ENCODE measurements at regions not wholly inside any gene's neighbourhood (a gene's known extent, or its start where the extent isn't known, plus 50 kb on each side); places are given as distances from the start of the nearest gene placed in this dataset.

DNA sequence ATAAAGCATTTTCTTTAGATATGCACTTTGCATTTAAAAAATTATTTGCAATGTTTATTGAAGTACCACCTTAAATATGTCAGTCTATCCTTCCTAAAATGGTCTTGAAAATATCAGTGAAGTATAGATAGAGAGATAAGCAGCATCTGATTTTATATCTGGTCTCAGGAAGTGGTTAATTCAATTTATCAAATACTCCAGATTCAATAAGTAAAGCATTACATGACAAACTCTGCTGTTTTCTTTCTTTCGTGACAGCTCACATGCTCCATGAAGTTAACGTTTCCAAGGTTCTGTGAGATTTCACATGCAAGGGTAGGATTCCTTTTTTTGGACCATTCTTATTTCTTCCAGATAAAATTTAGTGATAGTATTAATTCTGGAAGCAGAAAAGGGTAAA is 775.4 kb upstream of the ROBO1 start:
- no peak for TF ChIP-seq CTCF (IDR thresholded peaks at IDR 0.05)
- TF ChIP-seq POLR2A (IDR thresholded peaks at IDR 0.05): no peak
- no peak for TF ChIP-seq POLR2AphosphoS5 (IDR thresholded peaks at IDR 0.05)

All from suprapubic skin (tissue), 4 donors.